ENCODE measurements at regions not wholly inside any gene's neighbourhood (a gene's known extent, or its start where the extent isn't known, plus 50 kb on each side); places are given as distances from the start of the nearest gene placed in this dataset.

DNA sequence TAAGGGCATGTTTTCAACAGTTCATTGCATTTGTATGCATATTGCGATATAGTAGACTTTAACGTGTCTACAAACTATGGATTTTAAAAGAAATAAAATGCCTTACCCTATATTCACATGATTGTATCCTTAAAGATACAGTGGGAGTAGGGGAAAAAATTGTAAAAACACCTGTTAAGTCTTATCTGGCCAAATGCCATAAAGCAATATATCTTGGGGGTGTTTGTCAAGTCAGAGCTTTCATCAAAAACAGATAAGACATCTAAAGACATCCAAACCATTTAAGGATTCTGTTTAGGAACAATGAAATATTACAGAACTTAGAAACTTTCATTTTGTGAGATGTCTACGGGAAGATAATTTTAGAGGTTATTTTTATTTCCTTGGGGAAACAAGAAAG lies 152.3 kb downstream of the AASDH start:
- POLR2A ChIA-PET, result no interaction called here
- Mint-ChIP-seq H3K4me1 (peaks cover 2% of the 10 kb centered on the region), H3K4me3 (no peak overlapping the region), H3K9me3 (no peaks in the 10 kb centered on the region), H3K27ac (no peak overlapping the region), H3K27me3 (peaks cover 7% of the 10 kb centered on the region), H3K36me3 (ENCODE audit: low read depth) (no peaks in the 10 kb centered on the region)
- CTCF ChIA-PET, result interaction anchor here (0.6 to 1.2 kb wide), 2 partner anchors 9 to 1340 kb away, joined by 3 read pairs; no protein-coding TSS in a partner anchor
- no peak for DNase-seq

DNA sequence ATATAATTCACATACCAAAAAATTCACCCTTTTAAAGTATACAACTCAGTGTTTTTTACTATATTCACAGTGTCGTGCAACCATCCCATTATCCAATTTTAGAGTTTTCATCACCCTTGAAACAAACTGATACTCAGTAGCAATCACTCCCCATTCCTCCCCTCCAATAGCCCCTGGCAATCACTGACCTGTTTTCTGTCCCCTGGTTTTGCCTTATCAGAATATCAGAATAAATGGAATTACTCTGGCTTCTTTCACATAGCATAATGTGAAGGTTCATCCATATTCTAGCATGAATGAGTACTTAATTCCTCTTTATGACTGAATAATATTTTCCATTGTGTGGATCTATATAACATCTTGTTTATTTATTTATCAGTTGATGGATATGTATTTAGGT lies 153.2 kb downstream of the AASDH start:
- CTCF ChIA-PET, result interaction anchor here (1.2 kb wide), 1 partner anchor 8 kb away, joined by 3 read pairs; no protein-coding TSS in a partner anchor
- Mint-ChIP-seq H3K9me3 (no peaks in the 10 kb centered on the region), H3K4me1 (peaks cover 6% of the 10 kb centered on the region), H3K27ac (no peak overlapping the region), H3K4me3 (no peak overlapping the region), H3K36me3 (ENCODE audit: low read depth) (no peaks in the 10 kb centered on the region), H3K27me3 (peaks cover 12% of the 10 kb centered on the region)
- DNase-seq, result no peak
- POLR2A ChIA-PET, result no interaction called here

DNA sequence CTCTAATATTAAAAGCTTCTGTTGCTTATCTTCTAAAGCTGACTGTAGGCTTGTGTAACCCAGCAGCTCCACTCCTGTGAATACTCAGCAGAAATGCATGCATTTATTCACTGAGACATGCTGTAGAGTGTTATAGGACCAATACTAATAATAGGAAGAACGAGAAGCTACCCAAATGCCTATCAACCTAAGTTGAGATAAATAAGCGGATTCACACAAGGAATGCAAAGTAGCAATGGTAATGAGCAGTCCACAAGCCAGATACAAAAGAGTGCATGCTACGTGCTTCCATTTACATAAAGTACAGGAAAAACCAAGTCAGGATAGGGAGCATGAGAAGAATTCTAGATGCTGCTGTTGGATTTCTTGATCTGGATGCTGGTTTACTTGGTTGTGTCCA lies 155.9 kb downstream of the AASDH start:
- no peak for DNase-seq
- no peak overlapping the region for H3K4me3 Mint-ChIP-seq
- peaks cover 6% of the 10 kb centered on the region for H3K4me1 Mint-ChIP-seq
- no peaks in the 10 kb centered on the region for H3K36me3 Mint-ChIP-seq (ENCODE audit: low read depth)
- POLR2A ChIA-PET, result no interaction called here
- H3K27me3 Mint-ChIP-seq, result peaks cover 12% of the 10 kb centered on the region
- CTCF ChIA-PET, result no interaction called here
- no peak overlapping the region for H3K27ac Mint-ChIP-seq
- no peaks in the 10 kb centered on the region for H3K9me3 Mint-ChIP-seq

DNA sequence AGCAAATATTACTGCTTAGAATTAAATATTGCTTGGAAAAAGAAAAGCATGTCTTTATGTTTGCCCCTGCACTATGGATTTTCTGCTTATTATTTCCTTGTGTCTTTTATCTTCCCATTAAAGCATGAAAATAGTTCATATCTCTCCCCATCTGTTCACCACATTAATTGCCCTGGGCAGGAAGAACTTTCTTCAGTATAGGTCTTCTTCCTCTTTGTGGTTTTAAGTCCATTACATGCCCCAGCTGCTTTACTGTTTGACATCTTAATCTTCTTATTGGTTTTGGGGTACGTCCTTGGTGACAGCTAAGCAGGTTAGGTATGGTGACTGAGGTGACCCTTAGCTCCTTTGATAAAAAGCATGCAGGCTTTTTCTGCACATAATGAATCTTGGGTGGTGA lies 157.3 kb downstream of the AASDH start:
- CTCF ChIA-PET, result interaction anchor here (0.5 kb wide), 1 partner anchor 111 kb away, joined by 4 read pairs; no protein-coding TSS in a partner anchor
- POLR2A ChIA-PET, result no interaction called here
- H3K27ac Mint-ChIP-seq, result no peak overlapping the region
- DNase-seq, result no peak
- H3K27me3 Mint-ChIP-seq, result peaks cover 13% of the 10 kb centered on the region
- H3K4me3 Mint-ChIP-seq, result no peak overlapping the region
- H3K36me3 Mint-ChIP-seq (ENCODE audit: low read depth), result no peaks in the 10 kb centered on the region
- H3K9me3 Mint-ChIP-seq, result no peaks in the 10 kb centered on the region
- H3K4me1 Mint-ChIP-seq, result peaks cover 6% of the 10 kb centered on the region

DNA sequence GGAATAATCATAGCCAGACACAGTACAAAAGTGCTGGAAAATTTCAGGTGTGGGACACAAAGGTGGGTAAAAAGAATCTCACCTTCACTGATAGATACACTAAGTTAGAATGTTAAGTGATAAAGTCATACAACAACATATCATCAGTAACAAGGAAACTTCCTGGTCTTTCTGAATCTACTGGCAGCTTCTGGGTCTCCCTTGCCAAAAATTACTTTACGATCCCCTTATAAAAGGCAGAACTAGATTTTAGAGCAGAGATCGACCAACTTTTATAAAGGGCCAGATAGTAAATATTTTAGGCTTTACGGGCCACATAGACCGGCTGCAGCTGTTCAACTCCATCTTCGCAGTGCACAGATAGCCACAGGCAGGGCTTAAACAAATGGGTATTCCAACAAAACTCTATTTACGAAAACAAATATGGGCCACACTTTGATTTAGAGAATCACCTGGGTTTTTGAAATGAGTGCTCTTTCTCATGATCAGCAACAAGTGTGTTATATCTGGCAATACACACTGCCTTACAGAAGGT lies 159.9 kb downstream of the AASDH start:
- no peak overlapping the region for H3K27ac Mint-ChIP-seq
- no peaks in the 10 kb centered on the region for H3K9me3 Mint-ChIP-seq
- no peak for DNase-seq
- no peak overlapping the region for H3K4me3 Mint-ChIP-seq
- POLR2A ChIA-PET, result no interaction called here
- CTCF ChIA-PET, result no interaction called here
- no peaks in the 10 kb centered on the region for H3K36me3 Mint-ChIP-seq (ENCODE audit: low read depth)
- H3K27me3 Mint-ChIP-seq, result peaks cover 9% of the 10 kb centered on the region
- H3K4me1 Mint-ChIP-seq, result peaks cover 6% of the 10 kb centered on the region

DNA sequence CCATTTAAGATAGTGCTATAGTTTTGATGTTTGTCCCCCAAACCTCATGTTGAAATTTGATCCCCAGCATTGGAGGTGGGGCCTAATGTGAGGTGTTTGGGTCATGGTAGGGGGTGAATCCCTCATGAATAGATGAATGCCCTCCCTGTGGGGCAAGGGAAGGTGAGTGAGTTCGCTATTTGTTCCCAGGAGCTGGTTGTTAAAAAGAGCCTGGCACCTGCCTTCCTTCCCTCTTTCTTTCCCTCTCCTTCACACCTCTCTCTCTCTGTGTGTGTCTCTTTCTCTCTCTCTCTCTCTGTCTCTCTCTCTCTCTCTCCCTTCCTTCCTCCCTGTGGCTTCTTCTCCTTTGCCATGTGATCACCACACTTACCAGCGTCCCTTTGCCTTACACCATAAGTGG lies 160.7 kb downstream of the AASDH start:
- CTCF ChIA-PET, result no interaction called here
- Mint-ChIP-seq H3K27me3 (peaks cover 9% of the 10 kb centered on the region), H3K4me1 (peaks cover 6% of the 10 kb centered on the region), H3K9me3 (no peaks in the 10 kb centered on the region), H3K4me3 (no peak overlapping the region), H3K27ac (no peak overlapping the region), H3K36me3 (ENCODE audit: low read depth) (no peaks in the 10 kb centered on the region)
- POLR2A ChIA-PET, result no interaction called here
- DNase-seq, result no peak

DNA sequence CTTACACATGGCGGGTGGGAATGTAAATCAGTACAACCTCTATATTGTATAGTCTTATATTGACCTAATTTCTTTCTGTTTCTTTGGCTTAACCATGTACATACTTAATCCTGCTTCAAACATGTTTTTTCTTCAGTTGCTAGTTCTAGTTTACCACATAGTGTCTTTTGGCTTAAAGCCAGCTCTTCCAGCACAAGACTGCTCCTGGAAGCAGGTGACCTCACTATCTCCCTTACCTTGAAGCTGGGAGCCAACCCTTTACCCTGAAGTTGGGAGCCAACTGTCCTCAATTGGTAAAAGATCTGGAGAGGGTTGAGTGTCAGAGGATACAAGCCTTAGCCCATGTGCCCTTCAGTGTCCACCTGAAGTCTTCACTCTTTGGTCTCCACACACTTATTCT lies 162.7 kb downstream of the AASDH start:
- no peak overlapping the region for H3K4me3 Mint-ChIP-seq
- peaks cover 7% of the 10 kb centered on the region for H3K27me3 Mint-ChIP-seq
- H3K27ac Mint-ChIP-seq, result no peak overlapping the region
- ChIA-PET CTCF (no interaction called here), POLR2A (no interaction called here)
- H3K36me3 Mint-ChIP-seq (ENCODE audit: low read depth), result no peaks in the 10 kb centered on the region
- DNase-seq, result no peak
- no peaks in the 10 kb centered on the region for H3K4me1 Mint-ChIP-seq
- no peaks in the 10 kb centered on the region for H3K9me3 Mint-ChIP-seq

DNA sequence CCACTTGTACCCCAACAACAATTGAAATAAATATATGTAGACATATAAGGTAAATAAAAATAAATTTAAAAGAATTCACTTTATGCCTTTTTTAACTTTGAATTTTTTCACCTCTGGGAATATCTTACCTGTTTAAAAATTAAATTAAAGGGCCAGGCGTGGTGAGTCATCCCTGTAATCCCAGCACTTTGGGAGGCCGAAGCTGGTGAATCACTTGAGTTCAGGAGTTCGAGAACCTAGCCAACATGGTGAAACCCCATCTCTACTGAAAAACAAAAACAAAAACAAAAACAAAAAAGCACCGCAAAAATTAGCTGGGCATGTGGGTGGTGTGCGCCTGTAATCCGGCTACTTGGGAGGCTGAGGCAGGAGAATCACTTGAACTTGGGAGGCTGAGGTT lies 164.8 kb downstream of the AASDH start:
- H3K4me3 Mint-ChIP-seq, result no peak overlapping the region
- ChIA-PET CTCF (no interaction called here), POLR2A (no interaction called here)
- H3K36me3 Mint-ChIP-seq (ENCODE audit: low read depth), result no peaks in the 10 kb centered on the region
- H3K4me1 Mint-ChIP-seq, result no peaks in the 10 kb centered on the region
- H3K9me3 Mint-ChIP-seq, result no peaks in the 10 kb centered on the region
- H3K27me3 Mint-ChIP-seq, result peaks cover 9% of the 10 kb centered on the region
- H3K27ac Mint-ChIP-seq, result no peak overlapping the region
- no peak for DNase-seq

DNA sequence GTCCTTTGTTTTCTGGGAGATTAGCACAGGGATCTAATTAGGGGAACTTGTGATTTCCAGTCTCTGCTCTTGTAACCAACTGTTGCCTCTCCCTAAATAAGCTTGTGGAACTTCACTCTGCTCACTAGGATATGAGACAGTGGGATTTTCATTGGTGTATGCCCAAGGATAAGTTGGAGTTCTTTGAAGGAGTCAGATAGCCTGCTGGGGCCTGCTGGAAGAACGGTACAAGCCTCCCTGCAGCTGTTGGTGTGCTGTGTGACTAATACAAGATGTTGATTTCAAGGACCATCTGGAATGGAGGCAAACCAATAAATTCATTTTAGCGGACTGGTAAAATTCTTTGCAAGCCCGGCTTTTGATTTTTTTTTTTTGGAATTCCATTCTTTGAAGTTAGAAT lies 167.0 kb downstream of the AASDH start:
- no peak for DNase-seq
- ChIA-PET POLR2A (no interaction called here), CTCF (no interaction called here)

DNA sequence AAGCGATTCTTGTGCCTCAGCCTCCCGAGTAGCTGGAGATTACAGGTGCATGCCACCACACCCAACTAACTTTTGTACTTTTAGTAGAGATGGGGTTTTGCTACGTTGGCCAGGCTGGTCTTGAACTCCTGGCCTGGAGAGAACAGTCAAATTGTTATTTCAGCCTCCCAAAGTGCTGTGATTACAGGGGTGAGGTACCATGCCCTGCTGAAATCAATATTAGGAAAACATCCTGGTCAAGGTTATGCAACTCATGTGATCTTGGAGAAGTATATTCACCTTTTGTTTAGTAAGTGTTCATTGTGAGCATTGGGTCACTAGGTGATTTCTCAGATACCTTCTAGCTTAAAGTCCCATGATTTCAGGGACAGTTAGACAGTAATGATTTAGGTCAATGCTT lies 167.8 kb downstream of the AASDH start:
- Mint-ChIP-seq H3K27me3 (peaks cover 8% of the 10 kb centered on the region), H3K9me3 (no peaks in the 10 kb centered on the region), H3K4me3 (no peak overlapping the region), H3K4me1 (no peaks in the 10 kb centered on the region), H3K36me3 (ENCODE audit: low read depth) (no peaks in the 10 kb centered on the region), H3K27ac (no peak overlapping the region)
- ChIA-PET CTCF (no interaction called here), POLR2A (no interaction called here)
- DNase-seq, result no peak

More for the DNA sequence above, 167.0 kb downstream of the AASDH start:
- H3K9me3 Mint-ChIP-seq, result no peaks in the 10 kb centered on the region
- no peaks in the 10 kb centered on the region for H3K4me1 Mint-ChIP-seq
- peaks cover 8% of the 10 kb centered on the region for H3K27me3 Mint-ChIP-seq
- H3K36me3 Mint-ChIP-seq (ENCODE audit: low read depth), result no peaks in the 10 kb centered on the region
- no peak overlapping the region for H3K27ac Mint-ChIP-seq
- H3K4me3 Mint-ChIP-seq, result no peak overlapping the region

DNA sequence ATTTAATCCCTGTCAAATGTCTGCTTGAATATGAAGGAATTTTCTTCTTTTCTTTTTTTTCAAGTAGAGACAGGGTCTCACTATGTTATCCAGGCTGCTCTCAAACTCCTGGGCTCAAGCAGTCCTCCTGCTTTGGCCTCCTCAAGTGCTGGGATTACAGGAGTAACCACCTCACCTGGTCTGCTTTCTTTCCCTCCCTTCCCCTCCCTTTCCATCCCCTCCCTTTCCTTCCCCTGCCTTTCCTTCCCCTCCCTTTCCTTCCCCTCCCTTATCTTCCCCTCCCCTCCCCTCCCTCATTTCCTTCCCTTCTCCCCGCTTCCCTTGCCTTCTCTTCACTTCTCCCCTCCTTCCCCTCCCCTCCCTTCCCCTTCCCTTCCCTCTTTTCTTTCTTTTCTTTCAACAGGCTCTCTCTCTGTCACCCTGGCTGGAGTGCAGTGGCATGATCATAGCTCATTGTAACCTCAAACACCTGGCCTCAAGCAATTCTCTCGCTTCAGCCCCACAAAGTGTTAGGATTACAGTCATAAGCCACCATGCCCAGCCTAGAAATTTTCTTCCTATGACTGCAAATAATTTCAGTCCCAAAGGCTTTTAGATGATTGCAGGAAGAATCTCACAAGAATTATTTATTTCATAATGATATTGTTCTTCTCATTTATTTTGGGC lies 168.9 kb downstream of the AASDH start:
- Mint-ChIP-seq H3K4me3 (no peak overlapping the region), H3K9me3 (no peaks in the 10 kb centered on the region), H3K36me3 (ENCODE audit: low read depth) (no peaks in the 10 kb centered on the region), H3K27ac (no peak overlapping the region), H3K4me1 (no peaks in the 10 kb centered on the region), H3K27me3 (peaks cover 8% of the 10 kb centered on the region)
- POLR2A ChIA-PET, result no interaction called here
- CTCF ChIA-PET, result no interaction called here
- DNase-seq, result no peak

DNA sequence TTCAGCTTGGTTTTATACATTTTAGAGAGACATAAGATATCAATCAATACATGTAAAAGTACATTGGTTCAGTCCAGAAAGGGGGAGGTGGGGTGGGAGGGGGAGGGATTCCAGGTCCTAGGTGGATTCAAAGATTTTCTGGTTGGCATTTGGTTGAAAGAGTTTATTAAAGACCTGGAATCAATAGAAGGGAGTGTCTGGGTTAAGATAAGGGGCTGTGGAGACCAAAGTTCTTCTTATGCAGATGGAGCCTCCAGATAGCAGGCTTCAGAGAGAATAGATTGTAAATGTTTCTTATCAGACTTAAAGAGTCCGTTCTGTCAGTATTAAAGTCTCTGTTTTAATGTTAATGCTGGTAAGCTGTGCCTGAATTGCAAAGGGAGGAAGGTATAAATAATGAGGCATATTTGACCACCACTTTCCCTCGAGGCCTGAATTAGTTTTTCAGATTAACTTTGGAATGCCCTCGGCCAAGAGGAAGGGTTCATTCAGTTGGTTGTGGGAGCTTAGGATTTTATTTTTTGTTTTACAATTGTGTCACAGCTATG lies 169.9 kb downstream of the AASDH start:
- H3K4me1 Mint-ChIP-seq, result no peaks in the 10 kb centered on the region
- H3K27ac Mint-ChIP-seq, result no peak overlapping the region
- no peaks in the 10 kb centered on the region for H3K36me3 Mint-ChIP-seq (ENCODE audit: low read depth)
- H3K9me3 Mint-ChIP-seq, result peaks cover 1% of the 10 kb centered on the region
- H3K4me3 Mint-ChIP-seq, result no peak overlapping the region
- CTCF ChIA-PET, result no interaction called here
- no peak for DNase-seq
- POLR2A ChIA-PET, result no interaction called here
- H3K27me3 Mint-ChIP-seq, result peaks cover 8% of the 10 kb centered on the region

DNA sequence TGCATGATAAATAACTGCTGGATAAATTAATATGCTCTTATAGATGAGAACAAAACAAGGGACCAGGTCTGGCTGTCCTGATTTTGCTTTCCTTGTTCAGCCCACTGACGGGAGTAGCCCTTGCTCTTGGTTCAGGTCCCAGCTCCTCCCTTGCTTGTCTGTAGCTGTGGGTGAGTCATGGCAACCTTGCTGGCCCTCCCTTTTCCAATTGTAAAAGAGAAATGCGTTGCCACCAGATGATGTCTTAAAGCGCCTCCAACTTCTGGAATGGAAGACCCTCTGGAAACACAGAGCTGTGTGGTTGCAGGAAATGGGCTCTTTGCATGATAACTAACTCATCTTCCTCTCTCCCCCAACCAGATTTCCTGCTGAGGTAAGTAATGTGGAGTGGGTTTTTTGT lies 171.4 kb downstream of the AASDH start:
- CTCF ChIA-PET, result interaction anchor here (0.7 kb wide), 1 partner anchor 177 kb away, joined by 3 read pairs; no protein-coding TSS in a partner anchor
- no peak for DNase-seq
- no peak overlapping the region for H3K27ac Mint-ChIP-seq
- H3K36me3 Mint-ChIP-seq (ENCODE audit: low read depth), result no peaks in the 10 kb centered on the region
- H3K4me1 Mint-ChIP-seq, result no peaks in the 10 kb centered on the region
- peaks cover 6% of the 10 kb centered on the region for H3K27me3 Mint-ChIP-seq
- no peak overlapping the region for H3K4me3 Mint-ChIP-seq
- POLR2A ChIA-PET, result no interaction called here
- H3K9me3 Mint-ChIP-seq, result peaks cover 8% of the 10 kb centered on the region
